ENCODE measurements at regions not wholly inside any gene's neighbourhood (a gene's known extent, or its start where the extent isn't known, plus 50 kb on each side); places are given as distances from the start of the nearest gene placed in this dataset.

DNA sequence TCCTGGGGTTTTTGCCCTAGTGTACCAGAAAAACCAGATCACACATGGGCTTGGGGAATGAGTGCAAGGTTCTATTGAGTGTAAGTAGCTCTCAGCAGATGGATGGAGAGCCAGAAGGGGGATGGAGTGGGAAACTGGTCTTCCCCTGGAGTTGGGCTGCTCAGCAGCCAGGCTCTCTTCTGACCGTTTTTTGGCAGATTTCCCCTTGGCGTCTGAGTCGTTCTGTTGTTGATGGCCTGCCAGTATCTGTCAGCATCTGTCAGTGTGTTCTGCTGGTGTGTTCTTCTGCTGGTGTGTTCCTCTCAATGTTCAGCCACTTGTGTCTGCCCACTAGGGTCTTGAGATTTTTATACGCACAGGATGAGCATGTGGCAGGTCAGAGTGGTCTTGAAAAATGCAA, 633.9 kb upstream of the CPEB2 start:
- H2BK120ac ChIP-seq (ENCODE audit: low read depth, low read length, poor library complexity, severe bottlenecking), result no peak overlapping the region
- H3K27me3 Mint-ChIP-seq (ENCODE audit: low read depth), result no peaks in the 10 kb centered on the region; the same call in 1 of the 2 replicates
- H3K27me3 ChIP-seq (ENCODE audit: insufficient read depth, low read length), result no peaks in the 10 kb centered on the region
- H3K27ac Mint-ChIP-seq, result no peak overlapping the region
- no peak overlapping the region for H2BK15ac ChIP-seq (ENCODE audit: low read depth, low read length)
- H2BK20ac ChIP-seq (ENCODE audit: low read depth, low read length, poor library complexity, severe bottlenecking), result no peak overlapping the region
- no peak overlapping the region for H3K4me3 Mint-ChIP-seq
- no peak overlapping the region for H3T11ph ChIP-seq (ENCODE audit: low read length)
- no peak overlapping the region for H4K5ac ChIP-seq (ENCODE audit: insufficient read length, low read depth, low read length)
- no peaks in the 10 kb centered on the region for H3K79me1 ChIP-seq (ENCODE audit: insufficient read depth, low read depth, low read length, poor library complexity, severe bottlenecking)
- H3K27ac ChIP-seq (ENCODE audit: insufficient read length, low read depth, low read length), result no peak overlapping the region
- peaks cover 0 to 2% of the 10 kb centered on the region in 2 experiments; a peak in 1 of 5 replicates for H3K9me3 Mint-ChIP-seq
- no peaks in the 10 kb centered on the region for H3K23me2 ChIP-seq (ENCODE audit: insufficient read length, low read depth, low read length, poor library complexity, severe bottlenecking)
- no peak overlapping the region for H3K4ac ChIP-seq (ENCODE audit: low read depth, low read length)
- H4K8ac ChIP-seq (replicated peaks; ENCODE audit: insufficient read length, low read depth, low read length), result no peak overlapping the region
- H3K4me2 ChIP-seq (ENCODE audit: insufficient read depth, insufficient read length, low read length), result no peak overlapping the region
- no peaks in the 10 kb centered on the region; a peak in 1 of 7 replicates for H3K36me3 Mint-ChIP-seq (ENCODE audit: insufficient read depth in 1 of 3, low read depth in 3 of 3)
- no peaks in the 10 kb centered on the region for H3K79me2 ChIP-seq (ENCODE audit: insufficient read depth, low read length)
- H3K4me1 Mint-ChIP-seq, result peaks cover 15 to 20% of the 10 kb centered on the region in 2 experiments
- no peak overlapping the region for H3K9ac ChIP-seq (ENCODE audit: extremely low read depth, insufficient read length, low read length)
- H2AFZ ChIP-seq (ENCODE audit: low read length), result no peak overlapping the region
- no peak overlapping the region for H3K18ac ChIP-seq (ENCODE audit: insufficient read length, low read depth, low read length)
- H3K14ac ChIP-seq (ENCODE audit: insufficient read depth, low read length), result no peak overlapping the region
- no peak overlapping the region for H3K23ac ChIP-seq (ENCODE audit: insufficient read length, low read depth, low read length)
- H3K56ac ChIP-seq (ENCODE audit: insufficient read length, low read depth, low read length), result no peak overlapping the region
- no peaks in the 10 kb centered on the region for H3K9me3 ChIP-seq (ENCODE audit: control insufficient read depth, low read depth, low read length)
- no peaks in the 10 kb centered on the region for H4K20me1 ChIP-seq (ENCODE audit: control insufficient read depth, insufficient read depth, insufficient read length)
- H2BK5ac ChIP-seq (ENCODE audit: insufficient read length, low read length), result no peak overlapping the region
- no peak overlapping the region for H4K91ac ChIP-seq (ENCODE audit: insufficient read length, low read depth, low read length)
- no CpG with 5 or more reads among the region's 4 CpGs for WGBS (ENCODE audit: extremely low coverage, insufficient read length, low lambda C conversion rate)
- no peaks in the 10 kb centered on the region; the same call in 1 of the 2 replicates for H3K4me1 ChIP-seq (ENCODE audit: insufficient read depth, low read length)
- H2BK12ac ChIP-seq (ENCODE audit: insufficient read length, low read depth, low read length), result no peak overlapping the region
- TF ChIP-seq, protein P1, sequence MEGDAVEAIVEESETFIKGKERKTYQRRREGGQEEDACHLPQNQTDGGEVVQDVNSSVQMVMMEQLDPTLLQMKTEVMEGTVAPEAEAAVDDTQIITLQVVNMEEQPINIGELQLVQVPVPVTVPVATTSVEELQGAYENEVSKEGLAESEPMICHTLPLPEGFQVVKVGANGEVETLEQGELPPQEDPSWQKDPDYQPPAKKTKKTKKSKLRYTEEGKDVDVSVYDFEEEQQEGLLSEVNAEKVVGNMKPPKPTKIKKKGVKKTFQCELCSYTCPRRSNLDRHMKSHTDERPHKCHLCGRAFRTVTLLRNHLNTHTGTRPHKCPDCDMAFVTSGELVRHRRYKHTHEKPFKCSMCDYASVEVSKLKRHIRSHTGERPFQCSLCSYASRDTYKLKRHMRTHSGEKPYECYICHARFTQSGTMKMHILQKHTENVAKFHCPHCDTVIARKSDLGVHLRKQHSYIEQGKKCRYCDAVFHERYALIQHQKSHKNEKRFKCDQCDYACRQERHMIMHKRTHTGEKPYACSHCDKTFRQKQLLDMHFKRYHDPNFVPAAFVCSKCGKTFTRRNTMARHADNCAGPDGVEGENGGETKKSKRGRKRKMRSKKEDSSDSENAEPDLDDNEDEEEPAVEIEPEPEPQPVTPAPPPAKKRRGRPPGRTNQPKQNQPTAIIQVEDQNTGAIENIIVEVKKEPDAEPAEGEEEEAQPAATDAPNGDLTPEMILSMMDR (conservative IDR thresholded peaks at IDR 0.05), result no peak
- DNase-seq, result no peak
- no peak overlapping the region for H2AK5ac ChIP-seq (ENCODE audit: insufficient read length, low read length)

Measured in H9 (cell line).